HepG2 (cell line): ENCODE measurements at regions not wholly inside any gene's neighbourhood (a gene's known extent, or its start where the extent isn't known, plus 50 kb on each side); places are given as distances from the start of the nearest gene placed in this dataset.

Experiments used
- ATF1 ChIP-seq: IDR thresholded peaks from 2 replicates; pipeline ENCODE4 v1.6.1; 2016; ENCODE audit warnings: mild to moderate bottlenecking, control low read depth
- ATF4 ChIP-seq, 2 experiments: fragments of 450-650 bp in 1 of 2; sonication (generic) in 1 of 2; formaldehyde crosslinking; IDR thresholded peaks; 2 replicates each; pipeline versions ENCODE4 v1.5.0 to v1.8.0; 2020 to 2022; ENCODE audit warnings: mild to moderate bottlenecking in 1 of 2, missing genetic modification reagents in 1 of 2
- KLF16 ChIP-seq, 2 experiments: sonication (generic) in 1 of 2; formaldehyde crosslinking in 1 of 2; IDR thresholded peaks; 2 replicates each; pipeline versions ENCODE4 v1.6.1 to v1.8.0; 2016 to 2023; ENCODE audit warnings: missing genetic modification reagents in 2 of 2, missing compliant biosample characterization in 1 of 2
- NR2C2 ChIP-seq: sonication (generic); formaldehyde crosslinking; IDR thresholded peaks from 2 replicates; pipeline ENCODE4 v1.4.0; 2020; ENCODE audit warnings: missing genetic modification reagents, mild to moderate bottlenecking, moderate library complexity, borderline replicate concordance
- RARG ChIP-seq: sonication (generic); formaldehyde crosslinking; IDR thresholded peaks from 2 replicates; pipeline ENCODE4 v1.4.0; 2020; ENCODE audit warnings: low read depth, mild to moderate bottlenecking, missing genetic modification reagents
- SRSF4 ChIP-seq: fragments of 200-400 bp; formaldehyde crosslinking; IDR thresholded peaks from one replicate; pipeline ENCODE4 v1.6.1; 2018; ENCODE audit warnings: mild to moderate bottlenecking, low read depth, low read length, moderate library complexity; ENCODE audit not compliant: poor library complexity, severe bottlenecking
- TBL1XR1 ChIP-seq: fragments of 150-350 bp; IDR thresholded peaks from 2 replicates; pipeline ENCODE4 v1.6.1; 2014; ENCODE audit warnings: borderline replicate concordance, low read length; ENCODE audit not compliant: partially characterized antibody
- TCF7L2 ChIP-seq: IDR thresholded peaks from 2 replicates; pipeline ENCODE4 v1.6.1; 2011; ENCODE audit warnings: mild to moderate bottlenecking, low read depth, low read length, moderate library complexity
- ZFYVE20 ChIP-seq: sonication (generic); formaldehyde crosslinking; IDR thresholded peaks from 2 replicates; pipeline ENCODE4 v1.8.0; 2023; ENCODE audit warnings: low read depth, mild to moderate bottlenecking, moderate library complexity, missing genetic modification reagents, borderline replicate concordance
- ZKSCAN1 ChIP-seq: fragments of 150-350 bp; IDR thresholded peaks from 2 replicates; pipeline ENCODE4 v1.6.1; 2014; ENCODE audit warnings: low read length
- ZKSCAN8 ChIP-seq: IDR thresholded peaks from 2 replicates; pipeline ENCODE4 v1.6.1; 2016; ENCODE audit warnings: borderline replicate concordance, missing genetic modification reagents, missing compliant biosample characterization
- ZNF124 ChIP-seq: sonication (generic); formaldehyde crosslinking; IDR thresholded peaks from 2 replicates; pipeline ENCODE4 v1.4.0; 2020; ENCODE audit warnings: missing genetic modification reagents
- ZNF136 ChIP-seq: sonication (generic); formaldehyde crosslinking; IDR thresholded peaks from 2 replicates; pipeline ENCODE4 v1.8.1; 2022; ENCODE audit warnings: low read depth, mild to moderate bottlenecking, moderate library complexity, missing genetic modification reagents
- ZNF138 ChIP-seq: sonication (generic); formaldehyde crosslinking; IDR thresholded peaks from 2 replicates; pipeline ENCODE4 v1.5.0; 2020; ENCODE audit warnings: mild to moderate bottlenecking, low read depth, missing genetic modification reagents
- ZNF232 ChIP-seq: sonication (generic); formaldehyde crosslinking; IDR thresholded peaks from 2 replicates; pipeline ENCODE4 v1.4.0; 2020; ENCODE audit warnings: missing genetic modification reagents, borderline replicate concordance
- ZNF260 ChIP-seq: sonication (generic); formaldehyde crosslinking; IDR thresholded peaks from 2 replicates; pipeline ENCODE4 v1.4.0; 2020; ENCODE audit warnings: missing genetic modification reagents, low read depth, mild to moderate bottlenecking, borderline replicate concordance
- ZNF546 ChIP-seq: sonication (generic); formaldehyde crosslinking; conservative IDR thresholded peaks from 2 replicates; pipeline ENCODE4 v1.8.1; 2023; ENCODE audit warnings: mild to moderate bottlenecking, missing genetic modification reagents
- ZNF576 ChIP-seq: sonication (generic); formaldehyde crosslinking; IDR thresholded peaks from 2 replicates; pipeline ENCODE4 v1.4.0; 2020; ENCODE audit warnings: mild to moderate bottlenecking, missing genetic modification reagents
- ZNF652 ChIP-seq: IDR thresholded peaks from 2 replicates; pipeline ENCODE4 v1.6.1; 2016; ENCODE audit warnings: low read depth, borderline replicate concordance
- ZNF850 ChIP-seq: sonication (generic); formaldehyde crosslinking; conservative IDR thresholded peaks from 2 replicates; pipeline ENCODE4 v1.9.0; 2021; ENCODE audit warnings: mild to moderate bottlenecking, missing genetic modification reagents
- TF ChIP-seq, protein P1 (sequence below): sonication (generic); formaldehyde crosslinking; IDR thresholded peaks from 2 replicates; pipeline ENCODE4 v1.4.0; 2020; ENCODE audit warnings: missing genetic modification reagents
- TF ChIP-seq, protein P2 (sequence below): sonication (generic); formaldehyde crosslinking; IDR thresholded peaks from 2 replicates; pipeline ENCODE4 v1.5.1; 2020; ENCODE audit warnings: mild to moderate bottlenecking, missing genetic modification reagents, borderline replicate concordance

DNA sequence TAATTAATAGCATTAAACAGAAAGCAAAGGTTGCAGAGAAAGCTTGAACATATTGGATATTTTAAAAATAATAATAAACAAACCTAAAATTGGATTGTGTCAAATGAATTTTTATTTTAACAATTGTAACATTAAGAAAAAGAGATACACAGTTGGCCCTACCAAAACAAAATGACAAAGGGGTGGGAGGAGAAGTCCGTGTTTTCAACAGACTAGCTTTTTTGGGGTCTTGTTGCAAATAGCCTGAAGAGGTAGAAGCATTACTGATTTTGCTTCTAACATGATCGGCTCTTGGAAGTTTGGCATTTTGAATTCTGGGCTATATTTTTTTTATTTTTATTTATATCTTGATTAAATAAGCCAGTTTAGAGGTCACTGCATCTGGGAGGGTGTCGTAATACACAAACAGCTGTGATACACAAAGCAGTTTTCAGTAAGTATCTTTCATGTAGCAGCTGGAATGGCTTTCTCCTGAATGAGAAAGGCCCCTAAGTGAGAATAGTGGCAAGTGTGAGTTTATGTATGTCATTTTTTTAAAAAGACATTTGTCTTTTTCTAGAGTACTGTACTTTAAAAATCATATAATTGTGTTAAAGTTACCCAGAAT is 85.5 kb upstream of the ZNF217 start (continued):
- TF ChIP-seq, protein P1, sequence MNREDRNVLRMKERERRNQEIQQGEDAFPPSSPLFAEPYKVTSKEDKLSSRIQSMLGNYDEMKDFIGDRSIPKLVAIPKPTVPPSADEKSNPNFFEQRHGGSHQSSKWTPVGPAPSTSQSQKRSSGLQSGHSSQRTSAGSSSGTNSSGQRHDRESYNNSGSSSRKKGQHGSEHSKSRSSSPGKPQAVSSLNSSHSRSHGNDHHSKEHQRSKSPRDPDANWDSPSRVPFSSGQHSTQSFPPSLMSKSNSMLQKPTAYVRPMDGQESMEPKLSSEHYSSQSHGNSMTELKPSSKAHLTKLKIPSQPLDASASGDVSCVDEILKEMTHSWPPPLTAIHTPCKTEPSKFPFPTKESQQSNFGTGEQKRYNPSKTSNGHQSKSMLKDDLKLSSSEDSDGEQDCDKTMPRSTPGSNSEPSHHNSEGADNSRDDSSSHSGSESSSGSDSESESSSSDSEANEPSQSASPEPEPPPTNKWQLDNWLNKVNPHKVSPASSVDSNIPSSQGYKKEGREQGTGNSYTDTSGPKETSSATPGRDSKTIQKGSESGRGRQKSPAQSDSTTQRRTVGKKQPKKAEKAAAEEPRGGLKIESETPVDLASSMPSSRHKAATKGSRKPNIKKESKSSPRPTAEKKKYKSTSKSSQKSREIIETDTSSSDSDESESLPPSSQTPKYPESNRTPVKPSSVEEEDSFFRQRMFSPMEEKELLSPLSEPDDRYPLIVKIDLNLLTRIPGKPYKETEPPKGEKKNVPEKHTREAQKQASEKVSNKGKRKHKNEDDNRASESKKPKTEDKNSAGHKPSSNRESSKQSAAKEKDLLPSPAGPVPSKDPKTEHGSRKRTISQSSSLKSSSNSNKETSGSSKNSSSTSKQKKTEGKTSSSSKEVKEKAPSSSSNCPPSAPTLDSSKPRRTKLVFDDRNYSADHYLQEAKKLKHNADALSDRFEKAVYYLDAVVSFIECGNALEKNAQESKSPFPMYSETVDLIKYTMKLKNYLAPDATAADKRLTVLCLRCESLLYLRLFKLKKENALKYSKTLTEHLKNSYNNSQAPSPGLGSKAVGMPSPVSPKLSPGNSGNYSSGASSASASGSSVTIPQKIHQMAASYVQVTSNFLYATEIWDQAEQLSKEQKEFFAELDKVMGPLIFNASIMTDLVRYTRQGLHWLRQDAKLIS, result 0 out of 2 replicates have a peak, but pooled peaks have one; percentile 52
- no peak for TF ChIP-seq ZNF260 (CRISPR knock-in tag)
- no peak for TF ChIP-seq ZFYVE20 (CRISPR knock-in tag)
- TF ChIP-seq ZKSCAN1, result no peak
- TF ChIP-seq ZNF576, result no peak
- no peak for TF ChIP-seq ZNF546 (CRISPR knock-in tag)
- TF ChIP-seq ZNF652 (CRISPR knock-in tag), result no peak
- peak in 1 of 2 experiments; percentile 39; a peak in 1 of 4 replicates for TF ChIP-seq ATF4 (CRISPR knock-in tag; IDR thresholded peaks at IDR 0.05)
- TF ChIP-seq KLF16 (CRISPR knock-in tag; IDR thresholded peaks at IDR 0.05), result no peak
- peak; percentile 75; the same call in 1 of the 2 replicates for TF ChIP-seq RARG (CRISPR knock-in tag)
- no peak for TF ChIP-seq ZKSCAN8 (CRISPR knock-in tag)
- no peak for TF ChIP-seq ATF1 (CRISPR knock-in tag)
- no peak for TF ChIP-seq SRSF4
- no peak for TF ChIP-seq ZNF138 (CRISPR knock-in tag)
- no peak for TF ChIP-seq TBL1XR1
- TF ChIP-seq ZNF124 (CRISPR knock-in tag), result no peak
- no peak for TF ChIP-seq ZNF850
- TF ChIP-seq ZNF232 (CRISPR knock-in tag), result no peak
- TF ChIP-seq, protein P2, sequence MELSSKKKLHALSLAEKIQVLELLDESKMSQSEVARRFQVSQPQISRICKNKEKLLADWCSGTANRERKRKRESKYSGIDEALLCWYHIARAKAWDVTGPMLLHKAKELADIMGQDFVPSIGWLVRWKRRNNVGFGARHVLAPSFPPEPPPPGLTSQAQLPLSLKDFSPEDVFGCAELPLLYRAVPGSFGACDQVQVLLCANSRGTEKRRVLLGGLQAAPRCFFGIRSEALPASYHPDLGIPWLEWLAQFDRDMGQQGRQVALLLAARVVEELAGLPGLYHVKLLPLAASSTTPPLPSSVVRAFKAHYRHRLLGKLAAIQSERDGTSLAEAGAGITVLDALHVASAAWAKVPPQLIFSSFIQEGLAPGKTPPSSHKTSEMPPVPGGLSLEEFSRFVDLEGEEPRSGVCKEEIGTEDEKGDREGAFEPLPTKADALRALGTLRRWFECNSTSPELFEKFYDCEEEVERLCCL, result no peak
- no peak for TF ChIP-seq NR2C2 (CRISPR knock-in tag)
- TF ChIP-seq TCF7L2, result no peak
- TF ChIP-seq ZNF136 (CRISPR knock-in tag), result no peak
